ENCODE measurements at regions not wholly inside any gene's neighbourhood (a gene's known extent, or its start where the extent isn't known, plus 50 kb on each side); places are given as distances from the start of the nearest gene placed in this dataset.

GRCh38 chr13:78015782-78016181, 97.2 kb upstream of the EDNRB start:
- peaks cover 25% of the 10 kb centered on the region for H3K4me1 Mint-ChIP-seq
- peaks cover 41% of the 10 kb centered on the region for H3K36me3 Mint-ChIP-seq (ENCODE audit: low read depth)
- peaks cover 27% of the 10 kb centered on the region for H3K9me3 Mint-ChIP-seq
- no peak for TF ChIP-seq CTCF (conservative IDR thresholded peaks at IDR 0.05)
- DNase-seq (ENCODE audit: low read depth, low spot score), result no peak
- no peak overlapping the region for H3K27ac Mint-ChIP-seq (ENCODE audit: unreplicated experiment)
- peaks cover 2% of the 10 kb centered on the region for H3K27me3 Mint-ChIP-seq (ENCODE audit: low read depth)
- no peak overlapping the region for H3K4me3 Mint-ChIP-seq

GRCh38 chr13:78012046-78012445, 93.4 kb upstream of the EDNRB start:
- H3K27me3 Mint-ChIP-seq (ENCODE audit: low read depth), result no peaks in the 10 kb centered on the region
- peaks cover 26% of the 10 kb centered on the region for H3K36me3 Mint-ChIP-seq (ENCODE audit: low read depth)
- peaks cover 28% of the 10 kb centered on the region for H3K9me3 Mint-ChIP-seq
- peaks cover 30% of the 10 kb centered on the region for H3K4me1 Mint-ChIP-seq
- no peak overlapping the region for H3K4me3 Mint-ChIP-seq
- DNase-seq (ENCODE audit: low read depth, low spot score), result no peak
- H3K27ac Mint-ChIP-seq (ENCODE audit: unreplicated experiment), result no peak overlapping the region
- no peak for TF ChIP-seq CTCF (conservative IDR thresholded peaks at IDR 0.05)

GRCh38 chr13:78004821-78005220, 86.2 kb upstream of the EDNRB start:
- Mint-ChIP-seq H3K27ac (ENCODE audit: unreplicated experiment) (no peak overlapping the region), H3K4me3 (no peak overlapping the region), H3K4me1 (peaks cover 31% of the 10 kb centered on the region), H3K36me3 (ENCODE audit: low read depth) (peaks cover 24% of the 10 kb centered on the region), H3K27me3 (ENCODE audit: low read depth) (no peaks in the 10 kb centered on the region), H3K9me3 (peaks cover 26% of the 10 kb centered on the region)
- no peak for TF ChIP-seq CTCF (conservative IDR thresholded peaks at IDR 0.05)
- no peak for DNase-seq (ENCODE audit: low read depth, low spot score)

GRCh38 chr13:77999746-78000145, 81.1 kb upstream of the EDNRB start:
- H3K27ac Mint-ChIP-seq (ENCODE audit: unreplicated experiment), result no peak overlapping the region
- DNase-seq (ENCODE audit: low read depth, low spot score), result no peak
- H3K36me3 Mint-ChIP-seq (ENCODE audit: low read depth), result peaks cover 17% of the 10 kb centered on the region
- TF ChIP-seq CTCF (conservative IDR thresholded peaks at IDR 0.05), result no peak
- H3K27me3 Mint-ChIP-seq (ENCODE audit: low read depth), result no peaks in the 10 kb centered on the region
- H3K4me3 Mint-ChIP-seq, result no peak overlapping the region
- H3K4me1 Mint-ChIP-seq, result peaks cover 20% of the 10 kb centered on the region
- H3K9me3 Mint-ChIP-seq, result peaks cover 14% of the 10 kb centered on the region

- H3K4me1 Mint-ChIP-seq, result peaks cover 25% of the 10 kb centered on the region
Measured at GRCh38 chr13:77994166-77994565, 75.5 kb upstream of the EDNRB start.

More at GRCh38 chr13:77994166-77994565, 75.5 kb upstream of the EDNRB start:
- H3K9me3 Mint-ChIP-seq, result peaks cover 3% of the 10 kb centered on the region
- H3K4me3 Mint-ChIP-seq, result no peak overlapping the region
- no peaks in the 10 kb centered on the region for H3K27me3 Mint-ChIP-seq (ENCODE audit: low read depth)
- no peaks in the 10 kb centered on the region for H3K36me3 Mint-ChIP-seq (ENCODE audit: low read depth)
- TF ChIP-seq CTCF (conservative IDR thresholded peaks at IDR 0.05), result no peak
- DNase-seq (ENCODE audit: low read depth, low spot score), result no peak
- H3K27ac Mint-ChIP-seq (ENCODE audit: unreplicated experiment), result peak overlapping the region; percentile 62

Measured in neural crest cell (in vitro differentiated cells).